Nucleus accumbens (tissue), 56 donors: ENCODE measurements at regions not wholly inside any gene's neighbourhood (a gene's known extent, or its start where the extent isn't known, plus 50 kb on each side); places are given as distances from the start of the nearest gene placed in this dataset.
"Not testable (repeated sequence)": the region's sequence is repeated elsewhere in the genome, so short reads cannot be mapped to it uniquely, and the experiment has no call there.

ENCODE experiments used
- DNase-seq, 56 donors: peaks; one replicate each; lab custom pipeline; 2025; lab: John Stamatoyannopoulos, UW

- DNase-seq = no peak
These were observed 342.7 kb upstream of the USP9Y start for GRCh38 chrY:12358337-12358736.

DNA sequence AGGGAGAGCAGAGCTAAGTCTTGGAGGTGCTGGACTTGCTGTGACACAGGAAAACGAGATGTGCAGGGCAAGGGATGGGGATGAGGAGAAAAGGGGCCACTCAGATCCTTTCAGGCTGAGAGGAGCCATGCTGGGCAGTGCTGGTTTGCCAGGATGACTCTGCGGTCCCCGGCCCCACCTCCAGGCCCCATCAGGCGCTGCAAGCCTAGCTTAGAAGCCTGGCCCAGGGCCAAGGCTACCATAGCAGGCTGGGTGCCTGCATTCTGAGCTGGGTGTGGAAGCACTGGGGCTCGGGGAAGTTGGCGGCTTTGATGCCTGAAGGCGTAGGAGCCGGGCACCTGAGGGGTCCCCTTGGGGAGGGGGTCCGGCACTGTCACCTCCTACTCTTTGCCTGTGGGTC lies 341.2 kb upstream of the USP9Y start:
- DNase-seq = no peak

- no peak for DNase-seq
These were observed 340.5 kb upstream of the USP9Y start for GRCh38 chrY:12360496-12360895.

DNA sequence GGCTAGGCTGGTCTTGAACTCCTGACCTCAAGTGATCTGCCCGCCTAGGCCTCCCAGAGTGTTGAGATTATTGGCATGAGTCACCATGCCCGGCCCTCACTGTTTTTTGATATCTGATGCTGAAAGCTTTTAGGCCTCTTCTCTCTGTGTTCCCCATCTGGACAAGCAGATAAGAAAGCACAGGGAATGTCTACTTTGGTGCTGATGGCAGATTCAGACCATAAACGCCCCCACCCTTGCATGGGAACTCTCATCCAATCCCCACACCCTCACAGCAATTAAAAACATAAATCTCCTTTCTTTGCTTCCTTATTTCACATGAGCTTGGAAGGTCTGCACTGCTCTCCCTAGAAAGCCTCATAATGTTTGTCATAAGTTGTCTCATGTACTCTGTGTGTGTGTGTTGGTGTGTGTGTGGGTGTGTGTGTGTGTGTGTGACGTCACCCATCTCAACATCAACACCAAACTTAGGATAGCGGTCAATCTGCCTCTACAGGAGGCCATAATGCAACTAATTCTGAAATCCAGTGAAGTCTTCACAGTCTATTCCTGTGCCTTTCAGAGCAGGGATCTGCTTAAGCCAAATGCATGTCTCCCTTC lies 335.6 kb upstream of the USP9Y start:
- DNase-seq = no peak

DNA sequence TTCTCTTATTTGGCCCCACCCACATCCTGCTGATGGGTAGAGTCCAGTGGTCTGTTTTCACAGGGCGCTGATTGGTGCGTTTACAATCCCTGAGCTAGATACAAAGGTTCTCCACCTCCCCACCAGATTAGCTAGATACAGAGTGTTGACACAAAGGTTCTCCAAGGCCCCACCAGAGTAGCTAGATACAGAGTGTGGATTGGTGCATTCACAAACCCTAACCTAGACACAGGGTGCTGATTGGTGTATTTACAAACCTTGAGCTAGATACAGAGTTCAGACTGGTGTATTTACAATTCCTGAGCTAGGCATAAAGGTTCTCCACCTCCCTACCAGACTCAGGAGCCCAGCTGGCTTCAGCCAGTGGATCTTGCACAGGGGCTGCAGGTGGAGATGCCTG lies 326.4 kb upstream of the USP9Y start:
- not testable (repeated sequence) for DNase-seq

GRCh38 chrY:12391655-12392559 lies 309.1 kb upstream of the USP9Y start:
- not testable (repeated sequence) for DNase-seq

DNA sequence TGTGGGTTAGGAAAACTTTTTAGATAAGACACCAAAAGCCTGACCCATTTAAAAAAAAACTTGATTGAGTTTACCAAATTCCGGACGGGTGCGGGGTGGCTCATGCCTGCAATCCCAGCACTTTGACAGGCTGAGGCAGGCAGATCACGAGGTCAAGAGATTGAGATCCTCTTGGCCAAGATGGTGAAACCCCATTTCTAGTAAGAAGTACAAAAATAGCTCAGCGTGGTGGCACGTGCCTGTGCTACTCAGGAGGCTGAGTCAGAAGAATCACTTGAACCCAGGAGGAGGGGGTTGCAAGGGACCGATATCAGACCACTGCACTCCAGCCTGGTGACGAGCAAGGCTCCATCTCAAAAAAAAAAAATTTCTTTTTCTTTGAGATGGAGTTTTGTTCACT lies 307.8 kb upstream of the USP9Y start:
- no peak for DNase-seq

DNA sequence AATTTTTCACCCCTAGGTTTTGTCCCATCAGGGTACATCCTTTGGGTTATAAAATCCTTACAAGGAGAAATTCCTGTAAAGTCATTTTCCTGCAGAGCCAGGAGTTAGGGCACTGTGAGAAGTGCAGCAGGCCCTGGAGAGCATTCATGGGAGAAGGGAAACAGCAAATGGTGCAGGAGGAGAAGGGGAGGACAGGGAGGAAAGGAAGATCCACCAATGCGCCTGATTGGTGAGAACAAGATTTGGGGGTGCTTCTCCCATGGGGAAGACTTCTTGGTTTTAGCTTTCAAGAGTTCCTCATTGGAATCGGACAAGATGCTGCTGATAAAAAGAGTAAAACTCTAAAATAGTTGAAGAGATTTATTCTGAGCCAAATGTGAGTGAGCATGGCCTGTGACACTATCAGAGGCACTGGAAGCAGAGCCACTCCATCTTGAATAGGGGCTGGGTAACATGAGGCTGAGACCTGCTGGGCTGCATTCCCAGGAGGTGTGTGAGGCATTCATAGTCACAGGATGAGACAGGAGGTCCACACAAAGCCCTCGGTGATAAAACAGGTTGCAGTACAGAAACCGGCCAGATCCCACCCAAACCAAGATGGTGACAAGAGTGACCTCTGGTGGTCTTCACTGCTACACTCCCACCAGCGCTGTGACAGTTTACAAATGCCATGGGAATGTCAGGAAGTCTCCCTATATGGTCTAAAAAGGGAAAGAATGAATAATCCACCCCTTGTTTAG lies 305.5 kb upstream of the USP9Y start:
- not testable (repeated sequence) for DNase-seq

DNA sequence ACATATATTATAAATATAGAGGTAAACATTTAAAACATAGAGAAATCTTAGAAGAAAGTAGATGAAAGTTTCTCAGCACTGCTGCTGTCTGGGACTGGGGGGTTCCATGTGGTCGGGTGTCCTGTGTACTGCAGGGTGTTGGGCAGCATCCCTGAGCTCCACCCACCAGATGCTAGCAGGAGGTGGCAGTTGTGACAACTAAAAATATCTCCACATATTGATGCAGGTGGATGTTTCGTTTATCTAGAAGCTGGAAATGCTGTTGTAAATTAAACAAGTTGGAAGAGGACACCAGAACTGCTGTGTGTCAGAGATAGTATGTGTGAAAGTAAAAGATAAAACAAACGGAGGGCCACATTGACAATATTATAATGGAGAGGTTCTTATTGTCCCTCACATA lies 297.1 kb upstream of the USP9Y start:
- no peak for DNase-seq

DNA sequence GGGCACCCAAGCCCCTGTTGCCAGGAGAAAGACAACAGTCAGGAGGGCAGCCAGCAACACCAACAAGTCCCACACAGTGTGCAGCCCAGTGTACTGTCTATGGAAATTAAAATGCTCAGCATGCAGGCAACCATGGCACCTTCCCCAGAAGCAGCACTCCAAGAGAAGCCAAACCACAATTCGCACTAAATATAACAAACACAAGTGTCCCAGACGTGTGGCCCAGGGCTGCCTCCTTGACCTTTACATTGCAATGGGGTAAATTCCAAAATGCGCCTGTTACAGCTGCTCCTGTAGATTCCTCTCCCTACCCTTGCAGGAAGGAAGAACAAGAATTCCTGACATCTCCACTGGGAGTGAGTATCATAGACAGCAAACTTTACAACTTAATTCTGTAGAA lies 292.8 kb upstream of the USP9Y start:
- no peak for DNase-seq

DNA sequence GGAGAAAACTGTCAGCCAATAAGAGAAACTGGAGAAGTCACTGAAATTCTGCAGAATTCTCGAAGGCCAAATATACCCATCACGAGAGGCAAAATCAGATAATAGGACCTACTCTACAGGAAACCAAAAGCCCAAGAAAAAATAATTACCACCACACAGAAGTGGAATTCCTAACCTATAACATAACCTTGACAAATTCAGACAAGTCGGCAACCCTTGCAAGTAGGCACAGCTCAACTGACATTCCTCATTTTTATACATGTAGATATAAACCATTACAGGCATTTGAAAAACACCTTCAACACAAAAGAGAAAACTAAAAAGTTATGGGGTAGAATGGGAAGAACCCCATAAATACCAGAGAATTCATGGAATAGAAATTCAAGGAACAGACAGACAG lies 290.3 kb upstream of the USP9Y start:
- no peak for DNase-seq

DNA sequence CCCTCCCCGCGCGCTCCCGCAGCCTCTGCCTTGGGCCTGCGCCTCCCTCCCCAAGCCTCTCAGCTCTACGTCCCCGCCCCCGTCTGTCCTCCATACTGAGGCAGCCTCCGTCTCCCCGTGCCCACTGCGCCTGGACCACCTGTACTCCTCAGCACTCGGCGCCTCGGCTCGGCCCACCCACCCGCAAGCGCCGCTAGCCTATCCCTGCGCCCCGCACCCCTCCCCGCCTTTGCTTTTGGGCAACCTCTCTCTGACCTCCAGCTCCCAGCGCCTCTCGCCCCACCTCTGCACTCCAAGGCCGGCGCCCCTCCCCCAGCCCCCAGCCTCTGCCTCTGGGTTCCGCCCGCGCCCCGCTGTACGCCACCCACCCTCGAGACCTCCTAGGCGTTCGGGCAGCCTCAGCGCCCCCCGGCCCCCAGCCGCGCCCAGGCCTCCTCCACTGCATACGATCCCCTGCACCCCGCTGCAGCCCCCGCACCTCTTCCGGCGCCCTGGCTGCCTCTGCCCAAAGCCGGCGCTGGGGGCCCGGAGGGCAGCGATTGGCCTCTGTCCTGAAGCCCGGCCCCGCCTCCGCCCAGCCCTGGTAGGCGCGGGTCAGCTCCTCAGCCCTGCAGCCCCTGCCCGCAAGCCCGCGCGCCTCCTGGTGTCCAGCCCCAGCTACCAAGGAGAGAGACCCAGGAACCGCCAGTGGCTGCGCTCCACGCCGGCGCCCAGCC lies 279.8 kb upstream of the USP9Y start:
- peak in 16 of 56 donors; percentile 0 to 16 (median 1) for DNase-seq

DNA sequence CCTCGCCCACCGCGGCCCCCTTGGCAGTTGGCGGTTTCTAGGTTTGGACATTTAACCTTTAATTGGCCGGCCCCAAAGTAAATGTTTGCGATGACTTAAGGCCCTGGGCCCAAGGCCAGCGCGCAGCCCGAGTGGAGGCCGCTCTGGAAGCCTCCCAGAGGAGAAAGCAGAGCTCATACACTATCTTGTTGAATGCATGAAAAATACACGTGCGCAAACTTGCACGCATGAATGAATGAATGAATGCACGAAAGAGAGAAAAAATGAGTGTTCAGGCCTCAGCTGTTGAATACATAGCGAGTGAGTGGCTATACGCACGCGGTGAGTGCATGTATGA lies 279.3 kb upstream of the USP9Y start:
- no peak for DNase-seq

DNA sequence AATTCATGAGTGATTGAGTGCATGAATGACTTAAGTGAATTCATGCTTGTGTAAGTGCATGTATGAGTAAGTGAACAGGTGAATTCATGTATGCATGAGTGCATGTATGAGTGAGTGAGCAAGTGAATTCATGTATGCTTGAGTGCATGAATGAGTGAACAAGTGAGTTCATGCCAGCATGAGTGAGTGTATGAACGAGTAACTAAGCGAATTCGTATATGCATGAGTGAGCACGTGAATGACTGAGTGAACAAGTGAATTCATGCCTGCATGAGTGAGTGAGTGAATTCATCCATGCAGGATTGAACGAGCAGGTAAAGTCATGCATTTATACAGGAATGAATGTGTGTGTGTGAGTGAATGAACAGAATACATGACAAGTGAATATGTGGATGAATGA lies 278.5 kb upstream of the USP9Y start:
- DNase-seq = no peak

DNA sequence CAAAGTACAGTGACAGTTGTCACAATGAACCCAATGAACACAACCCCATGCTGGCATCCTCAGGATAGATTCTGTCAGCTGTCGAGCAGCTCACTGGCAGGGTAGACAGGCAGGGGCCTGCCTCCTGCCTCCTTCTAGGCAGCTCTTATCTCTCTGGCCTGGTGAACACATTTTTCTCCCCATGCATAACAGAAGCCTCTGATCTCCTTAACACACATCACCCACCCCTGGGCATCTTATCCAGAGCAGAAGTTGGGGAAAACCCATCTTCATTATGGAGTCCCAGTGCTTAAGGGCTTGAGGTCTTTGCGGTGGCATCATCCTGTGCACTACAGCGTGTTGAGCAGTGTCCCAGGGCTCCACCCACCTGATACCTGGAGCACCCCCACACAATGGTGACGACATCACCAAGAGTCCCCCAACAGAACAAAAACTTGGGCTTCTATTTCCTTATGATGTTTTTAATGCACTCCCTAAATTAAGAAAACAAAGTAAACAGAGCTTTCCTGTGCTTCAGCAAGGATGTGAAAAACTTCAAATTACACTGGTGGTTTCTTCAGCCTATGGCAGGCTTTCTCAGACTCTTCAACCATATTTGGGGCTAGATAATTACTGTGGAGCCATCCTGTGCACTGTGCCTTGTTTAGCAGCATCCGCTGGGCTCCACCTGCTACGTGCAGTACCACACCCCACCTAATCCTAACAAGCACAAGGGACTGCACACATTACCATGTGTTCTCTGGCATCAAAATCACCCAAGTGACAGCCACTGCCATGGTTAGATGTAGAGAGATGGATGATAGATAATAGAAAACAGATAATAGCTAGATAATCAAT lies 277.4 kb upstream of the USP9Y start:
- DNase-seq = no peak

- no peak for DNase-seq
These were observed 275.5 kb upstream of the USP9Y start for GRCh38 chrY:12425506-12425905.

DNA sequence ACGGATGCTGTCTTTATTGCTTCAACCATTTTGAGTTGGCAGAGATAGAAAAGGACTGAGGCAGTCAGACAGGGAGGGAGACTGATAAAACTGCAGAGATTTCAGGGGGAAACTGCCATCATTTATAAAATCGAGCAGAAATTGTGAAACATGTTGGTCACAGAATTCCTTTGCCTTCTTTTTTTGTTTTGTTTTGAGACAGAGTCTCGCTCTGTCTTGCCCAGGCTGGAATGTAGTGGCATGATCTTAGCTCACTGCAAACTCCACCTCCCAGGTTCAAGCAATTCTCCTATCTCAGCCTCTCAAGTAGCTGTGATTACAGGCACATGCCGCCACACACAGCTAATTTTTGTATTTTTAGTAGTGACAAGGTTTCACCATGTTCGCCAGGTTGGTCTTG lies 273.7 kb upstream of the USP9Y start:
- DNase-seq = no peak

- peak in 13 of 56 donors; percentile 0 to 17 (median 0) for DNase-seq
These were observed 269.5 kb upstream of the USP9Y start for GRCh38 chrY:12431546-12431945.

GRCh38 chrY:12438823-12439222 lies 262.2 kb upstream of the USP9Y start:
- DNase-seq = not testable (repeated sequence)

DNA sequence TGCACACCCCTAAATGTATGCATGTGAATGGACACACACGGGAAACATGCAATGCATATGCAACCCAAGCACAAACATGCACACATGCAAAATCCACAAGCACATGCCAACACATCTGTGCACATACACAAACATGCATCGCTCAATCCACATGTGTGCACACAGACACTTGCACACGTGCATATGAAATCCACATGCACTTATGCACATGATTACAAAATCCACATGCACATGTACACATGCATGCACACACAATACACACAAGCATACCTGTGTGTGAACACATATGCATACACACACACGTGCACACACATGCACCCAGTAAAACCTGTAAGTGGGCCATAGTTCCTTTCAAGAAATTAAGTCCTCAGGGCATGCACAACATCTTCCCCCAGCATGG lies 256.8 kb upstream of the USP9Y start:
- no peak for DNase-seq
